ENCODE measurements at regions not wholly inside any gene's neighbourhood (a gene's known extent, or its start where the extent isn't known, plus 50 kb on each side); places are given as distances from the start of the nearest gene placed in this dataset.

- ChIA-PET POLR2A (no interaction called here), CTCF (no interaction called here)
- H3K9me3 Mint-ChIP-seq = no peaks in the 10 kb centered on the region
- DNase-seq (no peak), ATAC-seq (ENCODE audit: low read depth) (no peak)
- H3K4me1 Mint-ChIP-seq = no peaks in the 10 kb centered on the region
- H3K27ac Mint-ChIP-seq = no peak overlapping the region
- intact Hi-C loops (cut with micrococcal nuclease) = no loop called here
- TF ChIP-seq CTCF (IDR thresholded peaks at IDR 0.05) = no peak
- H3K4me3 Mint-ChIP-seq = no peak overlapping the region
- peaks cover 3% of the 10 kb centered on the region for H3K27me3 Mint-ChIP-seq
- H3K36me3 Mint-ChIP-seq (ENCODE audit: low read depth) = no peaks in the 10 kb centered on the region
These were observed 171.5 kb downstream of the INO80D start for GRCh38 chr2:205914213-205915129.

GRCh38 chr2:205913668-205914067 is 172.3 kb downstream of the INO80D start:
- no peak overlapping the region for H3K4me3 Mint-ChIP-seq
- no peaks in the 10 kb centered on the region for H3K4me1 Mint-ChIP-seq
- no peak overlapping the region for H3K27ac Mint-ChIP-seq
- ChIA-PET POLR2A (no interaction called here), CTCF (no interaction called here)
- no peaks in the 10 kb centered on the region for H3K9me3 Mint-ChIP-seq
- intact Hi-C loops (cut with micrococcal nuclease) = no loop called here
- TF ChIP-seq CTCF (IDR thresholded peaks at IDR 0.05) = no peak
- H3K36me3 Mint-ChIP-seq (ENCODE audit: low read depth) = no peaks in the 10 kb centered on the region
- DNase-seq (no peak), ATAC-seq (ENCODE audit: low read depth) (no peak)
- peaks cover 7% of the 10 kb centered on the region for H3K27me3 Mint-ChIP-seq

DNA sequence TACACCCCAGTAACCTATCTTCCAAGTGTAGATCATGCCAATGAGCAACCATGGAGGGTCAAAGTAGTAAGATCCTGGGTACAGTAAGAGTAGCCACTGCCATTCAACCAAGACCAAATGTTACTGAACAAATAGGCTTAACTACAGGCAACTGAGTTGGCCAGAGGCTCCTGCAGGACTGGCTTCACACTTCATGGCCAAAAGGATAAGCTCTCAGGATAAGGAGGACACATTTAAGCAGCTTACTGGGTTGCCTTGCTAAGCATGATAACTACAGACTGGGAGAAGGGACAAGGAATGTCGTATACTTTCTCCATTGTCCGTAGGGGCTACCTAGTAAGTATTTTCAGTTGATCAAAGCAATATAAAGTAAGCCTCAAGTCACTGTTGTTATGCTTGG is 174.7 kb downstream of the INO80D start:
- ChIA-PET POLR2A (no interaction called here), CTCF (no interaction called here)
- Mint-ChIP-seq H3K4me1 (no peaks in the 10 kb centered on the region), H3K27ac (no peak overlapping the region), H3K4me3 (no peak overlapping the region), H3K27me3 (peaks cover 11% of the 10 kb centered on the region), H3K36me3 (ENCODE audit: low read depth) (no peaks in the 10 kb centered on the region), H3K9me3 (no peaks in the 10 kb centered on the region)
- DNase-seq (no peak), ATAC-seq (ENCODE audit: low read depth) (no peak)
- no peak for TF ChIP-seq CTCF (IDR thresholded peaks at IDR 0.05)
- intact Hi-C loops (cut with micrococcal nuclease) = no loop called here

DNA sequence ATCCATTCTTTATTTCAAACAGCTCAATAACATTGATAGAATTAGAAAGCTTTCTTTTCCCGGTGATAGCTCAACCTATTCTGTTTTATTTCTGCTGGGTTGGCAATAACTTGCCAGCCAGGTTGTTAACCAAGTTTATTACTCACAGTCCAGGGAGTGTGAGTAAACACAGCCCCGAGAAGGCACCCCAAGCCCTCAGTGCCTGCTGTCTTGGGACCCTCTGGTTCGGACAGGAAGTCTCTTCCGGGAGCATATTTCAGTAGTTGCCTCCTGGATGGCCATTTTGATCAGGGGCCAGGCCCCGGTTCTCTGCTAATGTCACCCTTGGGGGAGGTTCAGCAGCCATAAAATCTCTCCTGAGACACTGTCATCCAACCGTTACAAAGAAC is 176.8 kb downstream of the INO80D start:
- no peaks in the 10 kb centered on the region for H3K4me1 Mint-ChIP-seq
- peaks cover 16% of the 10 kb centered on the region for H3K27me3 Mint-ChIP-seq
- CTCF ChIA-PET = no interaction called here
- no peak for DNase-seq
- ATAC-seq (ENCODE audit: low read depth) = no peak
- no peak overlapping the region for H3K4me3 Mint-ChIP-seq
- intact Hi-C loops (cut with micrococcal nuclease) = no loop called here
- H3K9me3 Mint-ChIP-seq = no peaks in the 10 kb centered on the region
- H3K27ac Mint-ChIP-seq = no peak overlapping the region
- TF ChIP-seq CTCF (IDR thresholded peaks at IDR 0.05) = no peak
- no peaks in the 10 kb centered on the region for H3K36me3 Mint-ChIP-seq (ENCODE audit: low read depth)
- POLR2A ChIA-PET = no interaction called here

GRCh38 chr2:205908212-205909183 is 177.5 kb downstream of the INO80D start:
- H3K4me1 Mint-ChIP-seq = no peaks in the 10 kb centered on the region
- H3K9me3 Mint-ChIP-seq = no peaks in the 10 kb centered on the region
- no peak for TF ChIP-seq CTCF (IDR thresholded peaks at IDR 0.05)
- peaks cover 16% of the 10 kb centered on the region for H3K27me3 Mint-ChIP-seq
- ChIA-PET CTCF (no interaction called here), POLR2A (no interaction called here)
- no peaks in the 10 kb centered on the region for H3K36me3 Mint-ChIP-seq (ENCODE audit: low read depth)
- intact Hi-C loops (cut with micrococcal nuclease) = no loop called here
- H3K4me3 Mint-ChIP-seq = no peak overlapping the region
- DNase-seq (no peak), ATAC-seq (ENCODE audit: low read depth) (no peak)
- H3K27ac Mint-ChIP-seq = no peak overlapping the region
